Right lobe of liver (tissue), 6 donors: ENCODE measurements at regions not wholly inside any gene's neighbourhood (a gene's known extent, or its start where the extent isn't known, plus 50 kb on each side); places are given as distances from the start of the nearest gene placed in this dataset.
"Not testable (repeated sequence)": the region's sequence is repeated elsewhere in the genome, so short reads cannot be mapped to it uniquely, and the experiment has no call there.

Experiments used
- ATAC-seq, 4 donors: fragments of 200-7000 bp; cut with Tn5 transposase; one replicate each; pipeline ENCODE4 v1.9.1; 2020; ENCODE audit warnings: mild to moderate bottlenecking in 4 of 4, moderate library complexity in 4 of 4
- DNase-seq, 3 donors: peaks; one replicate each; pipeline ENCODE4 v3.0.0-alpha.2; 2020
- H3K27ac ChIP-seq, 3 donors: fragments of 200-600 bp; one replicate each; pipeline ENCODE4 v1.8.0; 2022
- H3K27me3 ChIP-seq, 2 donors: fragments of 200-600 bp; one replicate each; pipeline ENCODE4 v1.8.0; 2022
- H3K36me3 ChIP-seq, 4 donors: fragments of 200-600 bp; sonication (generic) in 1 of 4; one replicate each; pipeline versions ENCODE4 v1.5.1 to v1.8.0; 2017 to 2022; ENCODE audit warnings: control low read depth in 1 of 4
- H3K4me1 ChIP-seq, 4 donors: fragments of 200-600 bp; sonication (generic) in 1 of 4; one replicate each; pipeline versions ENCODE4 v1.5.1 to v1.8.0; 2017 to 2022; ENCODE audit warnings: control low read depth in 1 of 4
- H3K4me3 ChIP-seq, 3 donors: fragments of 200-600 bp; one replicate each; pipeline ENCODE4 v1.8.0; 2022
- H3K9me3 ChIP-seq, 4 donors: fragments of 200-600 bp; sonication (generic) in 1 of 4; one replicate each; pipeline versions ENCODE4 v1.5.1 to v1.8.0; 2017 to 2022; ENCODE audit warnings: control low read depth in 1 of 4
- CTCF ChIP-seq, 4 donors: fragments of 200-600 bp in 3 of 4; fragments of 450-650 bp in 1 of 4; IDR thresholded peaks; one replicate each; pipeline versions ENCODE4 v1.5.1 to v1.8.0; 2016 to 2022; ENCODE audit warnings: antibody characterized with exemption in 4 of 4, mild to moderate bottlenecking in 2 of 4
- POLR2A ChIP-seq: fragments of 450-650 bp; IDR thresholded peaks from one replicate; pipeline ENCODE4 v1.6.1; 2017; ENCODE audit warnings: antibody characterized with exemption, mild to moderate bottlenecking
- WGBS: methylation state at CpG from one replicate; pipeline ENCODE4 v1.1.6; 2018; ENCODE audit warnings: low coverage, low lambda C conversion rate; ENCODE audit not compliant: insufficient coverage; ENCODE audit errors: missing lambda C conversion rate; 5-methylcytosine and 5-hydroxymethylcytosine counted together
- intact Hi-C, 2 donors: fragments of 100-400 bp; cut with DNase I; formaldehyde crosslinking; loops; one replicate each; pipeline versions ENCODE4 v1.11.2 to v1.14.1; 2022
- donor health status: DM: no; HTN: yes; CAD: no.
- donor health status: DM: no; HTN: no; CAD: no.
- donor health status: DM: no; HTN: no; CAD: no.
- donor health status: DM: no; HTN: yes; CAD: no.
- donor health status: DM: no; HTN: yes; CAD: no.

DNA sequence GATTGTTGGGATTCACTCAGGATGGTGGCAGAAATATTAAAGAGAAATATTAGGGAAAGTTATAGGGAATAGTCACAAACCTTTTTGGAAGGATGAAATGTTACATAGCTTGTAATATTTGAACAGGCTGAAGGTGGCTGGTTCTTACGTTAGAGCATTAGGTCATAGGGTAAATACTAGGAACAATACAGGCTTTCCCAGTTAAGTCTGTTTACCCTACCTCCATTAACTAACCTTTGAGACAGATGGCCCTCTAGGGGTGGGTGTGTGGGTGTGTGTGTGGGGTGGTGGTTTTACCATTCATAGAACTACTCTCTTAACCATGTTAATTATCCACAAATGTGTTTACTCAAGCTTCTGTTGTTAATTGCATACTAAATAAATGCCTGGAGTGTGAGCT lies 94.3 kb upstream of the STK32A start:
- Histone ChIP-seq H3K36me3 (no peaks in the 10 kb centered on the region), H3K4me1 (no peaks in the 10 kb centered on the region), H3K27ac (no peak overlapping the region), H3K27me3 (no peaks in the 10 kb centered on the region), H3K9me3 (no peaks in the 10 kb centered on the region), H3K4me3 (no peak overlapping the region)
- intact Hi-C loops, result no loop called here
- WGBS, result 33% methylated on average over 1 of the region's 1 CpG
- DNase-seq, result no peak
- TF ChIP-seq CTCF (IDR thresholded peaks at IDR 0.05), result no peak
- no peak for TF ChIP-seq POLR2A
- ATAC-seq, result no peak

DNA sequence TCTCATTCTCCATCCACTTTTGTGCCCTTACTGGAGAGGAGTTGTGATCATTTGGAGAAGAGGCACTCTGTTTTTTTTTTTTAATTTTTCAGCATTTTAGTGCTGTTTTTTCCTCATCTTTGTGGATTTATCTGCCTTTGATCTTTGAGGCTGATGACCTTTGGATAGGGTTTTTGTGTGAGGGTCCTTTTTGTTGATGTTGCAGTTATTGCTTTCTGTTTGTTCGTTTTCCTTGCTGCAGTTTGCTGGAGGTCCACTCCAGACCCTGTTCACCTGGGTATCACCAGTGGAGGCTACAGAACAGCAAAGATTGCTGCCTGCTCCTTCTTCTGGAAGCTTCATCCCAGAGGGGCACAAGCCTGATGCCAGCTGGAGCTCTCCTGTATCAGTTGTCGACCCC lies 93.2 kb upstream of the STK32A start:
- H3K27me3 ChIP-seq, H3K27ac ChIP-seq, H3K4me1 ChIP-seq, ATAC-seq, DNase-seq, H3K36me3 ChIP-seq, H3K4me3 ChIP-seq, intact Hi-C loops, H3K9me3 ChIP-seq: not testable (repeated sequence)
- WGBS, result 36% methylated on average over 2 of the region's 2 CpGs

GRCh38 chr5:147143215-147143614 lies 91.6 kb upstream of the STK32A start:
- Histone ChIP-seq H3K4me3 (no peak overlapping the region), H3K27ac (no peak overlapping the region), H3K4me1 (no peaks in the 10 kb centered on the region), H3K27me3 (no peaks in the 10 kb centered on the region), H3K9me3 (no peaks in the 10 kb centered on the region), H3K36me3 (no peaks in the 10 kb centered on the region)
- DNase-seq (no peak), ATAC-seq (no peak)
- intact Hi-C loops, result no loop called here
- TF ChIP-seq POLR2A (no peak), CTCF (IDR thresholded peaks at IDR 0.05) (no peak)

DNA sequence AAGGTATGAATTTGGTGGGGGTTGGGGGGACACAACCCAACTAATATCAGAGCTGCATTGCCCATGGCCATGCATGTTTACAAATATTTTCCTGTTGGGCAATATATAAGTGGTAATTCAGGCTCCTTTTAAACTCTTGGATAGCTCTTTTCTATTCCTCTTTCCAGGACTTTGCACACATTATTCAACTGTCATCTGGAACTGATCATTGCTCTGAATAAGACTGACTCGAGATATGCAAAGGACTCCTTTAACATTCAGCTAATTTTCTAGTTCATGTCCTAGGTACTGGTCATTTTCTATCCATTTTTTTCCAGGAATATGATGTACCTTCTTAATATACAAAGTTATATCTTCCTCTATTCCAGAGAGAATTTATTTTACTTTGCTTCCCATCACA lies 89.5 kb upstream of the STK32A start:
- Histone ChIP-seq H3K9me3 (no peaks in the 10 kb centered on the region), H3K4me3 (no peak overlapping the region), H3K4me1 (no peaks in the 10 kb centered on the region), H3K36me3 (no peaks in the 10 kb centered on the region), H3K27me3 (no peaks in the 10 kb centered on the region), H3K27ac (no peak overlapping the region)
- TF ChIP-seq POLR2A (no peak), CTCF (IDR thresholded peaks at IDR 0.05) (no peak)
- no peak for ATAC-seq
- DNase-seq, result no peak
- intact Hi-C loops, result no loop called here
- 43% methylated on average over 1 of the region's 1 CpG for WGBS

- Histone ChIP-seq H3K27me3 (no peaks in the 10 kb centered on the region), H3K27ac (no peak overlapping the region), H3K4me3 (no peak overlapping the region), H3K4me1 (no peaks in the 10 kb centered on the region), H3K9me3 (no peaks in the 10 kb centered on the region), H3K36me3 (no peaks in the 10 kb centered on the region)
- intact Hi-C loops, result no loop called here
- ATAC-seq (no peak), DNase-seq (no peak)
- no peak for TF ChIP-seq CTCF (IDR thresholded peaks at IDR 0.05)
- no peak for TF ChIP-seq POLR2A
- 56% methylated on average over 1 of the region's 1 CpG for WGBS
Observed at GRCh38 chr5:147148715-147149114, 86.1 kb upstream of the STK32A start.
